ENCODE measurements at regions not wholly inside any gene's neighbourhood (a gene's known extent, or its start where the extent isn't known, plus 50 kb on each side); places are given as distances from the start of the nearest gene placed in this dataset.

- Histone ChIP-seq H3K27me3 (no peaks in the 10 kb centered on the region), H3K4me1 (ENCODE audit: insufficient read depth) (peaks cover 18% of the 10 kb centered on the region), H3K9me3 (no peaks in the 10 kb centered on the region), H3K27ac (no peak overlapping the region), H3K36me3 (no peaks in the 10 kb centered on the region), H3K4me3 (no peak overlapping the region)
- no peak for DNase-seq
- intact Hi-C loops (cut with DNase I), result no loop called here
- 77 to 83% (median 81%) methylated on average over 10 of the region's 10 CpGs for WGBS, 3 donors
- no peak for TF ChIP-seq POLR2A (IDR thresholded peaks at IDR 0.05)
- TF ChIP-seq CTCF (IDR thresholded peaks at IDR 0.05), result no peak
These were observed 556.5 kb downstream of the MN1 start for GRCh38 chr22:27245056-27245455.

- intact Hi-C loops (cut with DNase I), result no loop called here
- TF ChIP-seq EP300 (IDR thresholded peaks at IDR 0.05) (no peak), CTCF (IDR thresholded peaks at IDR 0.05) (no peak), POLR2A (IDR thresholded peaks at IDR 0.05) (no peak)
- Histone ChIP-seq H3K27ac (peak overlapping the region in 1 of 2 donors; percentile 87), H3K4me3 (no peak overlapping the region), H3K9me3 (no peaks in the 10 kb centered on the region), H3K36me3 (no peaks in the 10 kb centered on the region), H3K4me1 (ENCODE audit: insufficient read depth) (peaks cover 13% of the 10 kb centered on the region), H3K27me3 (no peaks in the 10 kb centered on the region)
- 96 to 100% (median 97%) methylated on average over 3 of the region's 3 CpGs for WGBS, 3 donors
- DNase-seq, result no peak
These were observed 555.0 kb downstream of the MN1 start for GRCh38 chr22:27246558-27246957.

- Histone ChIP-seq H3K4me1 (ENCODE audit: insufficient read depth) (peaks cover 6% of the 10 kb centered on the region), H3K9me3 (no peaks in the 10 kb centered on the region), H3K36me3 (no peaks in the 10 kb centered on the region), H3K27me3 (no peaks in the 10 kb centered on the region), H3K4me3 (no peak overlapping the region), H3K27ac (peak overlapping the region; percentile 67 to 87)
- DNase-seq, result peak; percentile 71 to 81 (median 74)
- intact Hi-C loops (cut with DNase I), result no loop called here
- 5 to 8% (median 7%) methylated on average over 11 of the region's 11 CpGs for WGBS, 3 donors
- TF ChIP-seq POLR2A (IDR thresholded peaks at IDR 0.05) (no peak), CTCF (IDR thresholded peaks at IDR 0.05) (no peak), EP300 (IDR thresholded peaks at IDR 0.05) (no peak)
These were observed 553.7 kb downstream of the MN1 start for GRCh38 chr22:27247701-27248434.

- Histone ChIP-seq H3K4me1 (ENCODE audit: insufficient read depth) (peaks cover 6% of the 10 kb centered on the region), H3K27me3 (no peaks in the 10 kb centered on the region), H3K36me3 (no peaks in the 10 kb centered on the region), H3K27ac (no peak overlapping the region), H3K4me3 (no peak overlapping the region), H3K9me3 (no peaks in the 10 kb centered on the region)
- 93 to 98% (median 95%) methylated on average over 5 of the region's 5 CpGs for WGBS, 3 donors
- no peak for DNase-seq
- intact Hi-C loops (cut with DNase I), result no loop called here
- TF ChIP-seq POLR2A (IDR thresholded peaks at IDR 0.05) (no peak), EP300 (IDR thresholded peaks at IDR 0.05) (no peak), CTCF (IDR thresholded peaks at IDR 0.05) (no peak)
These were observed 551.1 kb downstream of the MN1 start for GRCh38 chr22:27250418-27250817.
